Stimulated activated naive CD8-positive, alpha-beta T cell treated with anti-CD3 and anti-CD28 coated beads, Interleukin-15, Interleukin-2, amounts not matched to agents 100 U/mL and 50 U/mL, for 24 hours (primary cell): ENCODE measurements at regions not wholly inside any gene's neighbourhood (a gene's known extent, or its start where the extent isn't known, plus 50 kb on each side); places are given as distances from the start of the nearest gene placed in this dataset.
"Not testable (repeated sequence)": the region's sequence is repeated elsewhere in the genome, so short reads cannot be mapped to it uniquely, and the experiment has no call there.

Experiments
- ATAC-seq: fragments of 150-1000 bp; cut with Tn5 transposase; one replicate; pipeline ENCODE4 v1.10.0; 2021
- DNase-seq: peaks from one replicate; pipeline ENCODE4 v3.0.0; 2021

- no peak for ATAC-seq
- no peak for DNase-seq
Observed at GRCh38 chr9:115313545-115313944, 195.6 kb upstream of the TNC start.

- ATAC-seq, result no peak
- no peak for DNase-seq
Observed at GRCh38 chr9:115326461-115326860, 208.5 kb upstream of the TNC start.

DNA sequence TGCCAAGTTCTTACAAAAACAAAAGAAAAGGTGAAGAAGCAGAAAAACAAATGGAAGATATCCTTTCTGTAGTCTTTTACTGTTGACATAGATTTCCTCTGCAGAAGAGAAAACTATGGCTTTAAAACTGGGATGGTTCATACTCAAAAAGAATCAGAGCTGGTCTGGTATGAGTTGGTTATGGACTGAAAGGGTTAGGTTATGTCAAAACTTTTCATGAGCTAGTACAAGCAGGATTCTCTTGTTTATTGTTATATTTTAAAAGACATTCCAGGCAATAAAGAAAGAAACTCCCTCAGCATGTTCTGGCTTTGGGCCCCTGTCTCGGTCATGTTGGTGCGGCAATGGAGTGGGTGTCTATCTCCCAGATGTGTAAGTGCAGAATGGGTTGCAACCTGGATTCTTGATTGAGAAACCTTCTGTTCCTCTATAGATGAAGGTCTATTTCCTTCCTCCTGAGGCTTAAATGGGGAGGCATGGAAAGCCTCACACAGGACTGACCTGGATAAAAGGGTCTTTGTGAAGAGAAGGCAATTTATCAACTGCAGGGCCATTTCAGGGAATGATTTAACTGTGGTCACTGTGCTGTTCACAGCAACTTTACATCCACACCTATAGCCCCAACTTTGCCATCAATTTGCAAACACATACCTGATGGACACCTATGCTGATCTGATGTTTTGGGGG, 209.6 kb upstream of the TNC start:
- DNase-seq, result no peak
- no peak for ATAC-seq

- no peak for ATAC-seq
- DNase-seq, result no peak
Observed at GRCh38 chr9:115328228-115328627, 210.3 kb upstream of the TNC start.

- ATAC-seq, result no peak
- DNase-seq, result no peak
Observed at GRCh38 chr9:115328677-115329076, 210.7 kb upstream of the TNC start.

GRCh38 chr9:115333277-115334070, 215.5 kb upstream of the TNC start:
- DNase-seq, result no peak
- ATAC-seq, result no peak

GRCh38 chr9:115335439-115335838, 217.5 kb upstream of the TNC start:
- DNase-seq, result no peak

DNA sequence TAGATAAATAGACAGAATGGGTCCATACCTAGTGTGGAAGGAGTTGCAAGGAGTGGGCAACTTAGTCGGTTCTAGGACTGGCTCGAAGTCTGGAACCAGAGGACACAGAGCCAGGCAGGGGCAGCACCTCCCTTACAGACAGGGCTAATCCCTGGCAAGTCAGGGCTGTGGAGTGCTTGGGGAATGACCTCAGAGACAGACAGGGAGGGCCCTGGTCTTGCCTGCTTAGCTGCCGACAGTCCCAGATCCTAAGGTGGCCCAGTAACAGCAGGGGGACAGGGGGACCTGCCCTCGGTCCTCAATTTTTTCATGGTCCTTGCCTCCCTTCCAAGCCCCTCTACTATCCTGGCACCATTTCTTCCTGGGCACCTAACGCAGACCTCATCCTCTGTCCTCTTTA, 222.4 kb upstream of the TNC start:
- ATAC-seq (no peak), DNase-seq (no peak)

More at GRCh38 chr9:115335439-115335838, 217.5 kb upstream of the TNC start:
- no peak for ATAC-seq

- no peak for DNase-seq
- ATAC-seq, result no peak
Observed at GRCh38 chr9:115341426-115341825, 223.5 kb upstream of the TNC start.

GRCh38 chr9:115347776-115348175, 229.8 kb upstream of the TNC start:
- not testable (repeated sequence) for DNase-seq, ATAC-seq

- DNase-seq, ATAC-seq: not testable (repeated sequence)
Observed at GRCh38 chr9:115348936-115349335, 231.0 kb upstream of the TNC start.

DNA sequence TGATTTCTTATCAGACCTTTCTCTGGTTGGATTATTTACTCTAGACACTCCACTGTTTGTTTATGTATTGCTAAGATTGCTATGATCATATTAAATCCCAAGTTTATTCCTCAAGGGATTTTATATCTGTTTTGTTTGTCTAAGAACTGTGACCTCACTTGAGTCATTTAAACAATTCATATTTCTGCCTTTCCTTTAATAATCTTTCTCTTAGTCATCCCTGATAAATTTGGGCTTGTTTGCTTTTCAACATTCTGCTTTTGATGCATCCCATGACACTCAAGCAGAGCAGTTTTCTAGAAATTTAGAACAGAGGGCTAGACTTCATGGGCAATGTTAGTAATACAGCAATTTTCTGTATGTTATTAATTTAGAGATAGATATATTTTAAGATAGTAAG, 231.6 kb upstream of the TNC start:
- DNase-seq (no peak), ATAC-seq (no peak)

GRCh38 chr9:115350548-115350947, 232.6 kb upstream of the TNC start:
- ATAC-seq, result no peak
- no peak for DNase-seq

DNA sequence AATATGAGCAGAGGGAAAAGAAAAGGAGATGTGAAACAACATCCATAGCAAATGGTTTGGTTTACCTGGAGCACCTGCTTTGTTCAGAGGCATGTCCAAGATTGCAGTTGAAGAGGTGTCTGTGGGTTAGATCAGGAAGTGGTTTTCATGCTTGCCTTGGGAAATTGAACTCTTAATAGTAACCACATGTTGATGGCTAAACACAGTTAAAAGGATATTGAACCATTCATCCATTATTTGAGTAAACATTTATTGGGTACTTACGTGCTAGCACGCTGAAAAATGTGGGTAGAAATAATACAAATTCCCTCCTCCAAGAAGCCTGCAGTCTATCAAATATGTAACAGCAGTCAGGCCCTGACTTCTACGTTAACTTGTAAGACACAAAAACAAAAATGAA, 235.7 kb upstream of the TNC start:
- no peak for DNase-seq
- no peak for ATAC-seq

DNA sequence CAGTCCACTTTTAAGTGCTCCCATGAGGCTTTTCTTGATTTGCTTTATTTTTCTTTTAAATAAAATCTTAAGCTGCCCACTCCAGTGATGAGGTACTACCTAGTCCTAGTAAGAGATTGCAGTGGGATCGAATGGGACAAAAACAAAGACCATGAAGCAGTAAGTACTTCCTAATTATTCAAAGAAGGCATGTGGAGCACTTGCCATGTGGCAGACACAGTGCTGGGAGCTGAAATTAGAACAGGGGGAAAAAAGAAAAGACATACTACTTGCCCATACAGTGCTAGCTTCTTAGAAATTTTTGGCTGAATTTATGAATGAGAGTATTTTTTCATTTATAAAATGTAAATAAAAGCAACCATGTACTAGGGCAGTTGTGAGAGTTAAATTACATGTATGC, 239.9 kb upstream of the TNC start:
- no peak for ATAC-seq

GRCh38 chr9:115359017-115359780, 241.2 kb upstream of the TNC start:
- no peak for DNase-seq
- ATAC-seq, result no peak

More for the DNA sequence above, 239.9 kb upstream of the TNC start:
- no peak for DNase-seq

- ATAC-seq (no peak), DNase-seq (no peak)
Observed at GRCh38 chr9:115360122-115360521, 242.2 kb upstream of the TNC start.

DNA sequence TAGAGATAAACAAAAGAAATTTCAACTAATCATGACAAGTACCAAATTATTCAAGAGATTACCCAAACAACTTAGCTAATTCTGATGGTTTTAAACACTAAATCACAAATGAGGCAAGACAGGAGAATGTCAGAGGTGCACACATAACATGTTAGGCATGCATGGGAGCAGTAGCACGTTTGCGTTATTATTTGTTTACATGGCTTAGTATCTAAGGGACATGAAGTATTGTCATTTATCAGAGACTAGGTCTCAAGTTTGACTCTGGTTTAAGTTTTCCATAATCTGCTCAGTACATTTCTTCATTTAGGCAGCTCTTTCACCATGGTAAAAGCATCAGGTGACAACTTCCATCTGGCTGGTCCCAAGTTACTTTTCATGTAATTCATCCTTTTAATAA, 244.1 kb upstream of the TNC start:
- DNase-seq (no peak), ATAC-seq (no peak)

- ATAC-seq (no peak), DNase-seq (no peak)
Observed at GRCh38 chr9:115362640-115363039, 244.7 kb upstream of the TNC start.

DNA sequence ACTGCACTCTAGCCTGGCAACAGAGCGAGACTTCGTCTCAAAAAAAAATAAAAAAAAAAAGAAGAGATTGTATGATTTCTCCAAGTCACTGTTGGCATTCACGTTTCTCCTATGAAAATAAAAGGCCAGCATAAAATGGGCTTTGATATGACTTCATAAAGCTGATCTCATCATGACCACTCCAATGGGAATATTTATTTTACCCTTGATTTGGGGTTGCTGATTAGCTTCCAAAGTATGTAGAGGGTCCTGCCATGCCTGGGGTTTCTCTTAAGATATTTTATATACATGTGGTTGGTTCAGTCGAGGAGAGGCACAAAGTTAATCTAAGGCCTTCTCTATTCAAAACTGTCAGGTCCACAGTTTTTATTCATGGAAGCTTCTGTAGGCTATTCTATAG, 247.0 kb upstream of the TNC start:
- ATAC-seq, result no peak

DNA sequence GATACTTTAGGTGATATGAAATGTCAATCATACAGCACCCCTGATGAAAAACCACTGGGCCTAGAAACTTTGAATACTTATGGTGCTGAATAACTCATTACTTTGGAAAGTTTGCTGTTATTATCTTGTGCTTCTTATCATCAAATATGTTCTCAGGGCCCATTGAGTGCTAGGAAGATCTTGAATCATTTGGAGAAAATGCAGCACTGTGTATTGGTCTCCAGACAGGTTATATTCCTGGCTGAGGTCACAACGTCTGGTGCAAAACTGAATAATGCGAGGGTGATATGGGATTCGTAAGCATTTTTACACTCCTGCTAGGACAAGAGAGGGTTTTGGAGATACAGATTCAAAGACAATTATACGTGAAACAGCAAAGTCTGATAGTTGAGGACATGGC, 249.4 kb upstream of the TNC start:
- ATAC-seq (no peak), DNase-seq (no peak)

More for the DNA sequence above, 247.0 kb upstream of the TNC start:
- DNase-seq, result no peak

- no peak for DNase-seq
- no peak for ATAC-seq
Observed at GRCh38 chr9:115367780-115368525, 250.0 kb upstream of the TNC start.
